ENCODE measurements at regions not wholly inside any gene's neighbourhood (a gene's known extent, or its start where the extent isn't known, plus 50 kb on each side); places are given as distances from the start of the nearest gene placed in this dataset.

- TF ChIP-seq, protein P1, sequence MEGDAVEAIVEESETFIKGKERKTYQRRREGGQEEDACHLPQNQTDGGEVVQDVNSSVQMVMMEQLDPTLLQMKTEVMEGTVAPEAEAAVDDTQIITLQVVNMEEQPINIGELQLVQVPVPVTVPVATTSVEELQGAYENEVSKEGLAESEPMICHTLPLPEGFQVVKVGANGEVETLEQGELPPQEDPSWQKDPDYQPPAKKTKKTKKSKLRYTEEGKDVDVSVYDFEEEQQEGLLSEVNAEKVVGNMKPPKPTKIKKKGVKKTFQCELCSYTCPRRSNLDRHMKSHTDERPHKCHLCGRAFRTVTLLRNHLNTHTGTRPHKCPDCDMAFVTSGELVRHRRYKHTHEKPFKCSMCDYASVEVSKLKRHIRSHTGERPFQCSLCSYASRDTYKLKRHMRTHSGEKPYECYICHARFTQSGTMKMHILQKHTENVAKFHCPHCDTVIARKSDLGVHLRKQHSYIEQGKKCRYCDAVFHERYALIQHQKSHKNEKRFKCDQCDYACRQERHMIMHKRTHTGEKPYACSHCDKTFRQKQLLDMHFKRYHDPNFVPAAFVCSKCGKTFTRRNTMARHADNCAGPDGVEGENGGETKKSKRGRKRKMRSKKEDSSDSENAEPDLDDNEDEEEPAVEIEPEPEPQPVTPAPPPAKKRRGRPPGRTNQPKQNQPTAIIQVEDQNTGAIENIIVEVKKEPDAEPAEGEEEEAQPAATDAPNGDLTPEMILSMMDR (conservative IDR thresholded peaks at IDR 0.05; ENCODE audit: low read length), result no peak
- TF ChIP-seq EZH2phosphoT487 (IDR thresholded peaks at IDR 0.05; ENCODE audit: borderline replicate concordance), result no peak
Measured at GRCh38 chr3:177547711-177548350, 350.5 kb upstream of the TBL1XR1 start.

Data from Loucy (cell line).